ENCODE measurements at regions not wholly inside any gene's neighbourhood (a gene's known extent, or its start where the extent isn't known, plus 50 kb on each side); places are given as distances from the start of the nearest gene placed in this dataset.
"Not testable (repeated sequence)": the region's sequence is repeated elsewhere in the genome, so short reads cannot be mapped to it uniquely, and the experiment has no call there.

GRCh38 chr13:23947893-23948292 lies 50.6 kb upstream of the C1QTNF9B start:
- in situ Hi-C loops (cut with HindIII; ENCODE audit: low sequenced_read_pairs), result no loop called here

- in situ Hi-C loops (cut with HindIII; ENCODE audit: low sequenced_read_pairs), result no loop called here
These were observed 51.9 kb upstream of the C1QTNF9B start for GRCh38 chr13:23949200-23949599.

GRCh38 chr13:23949736-23950135 lies 52.4 kb upstream of the C1QTNF9B start:
- in situ Hi-C loops (cut with HindIII; ENCODE audit: low sequenced_read_pairs), result no loop called here

- in situ Hi-C loops (cut with HindIII; ENCODE audit: low sequenced_read_pairs), result no loop called here
These were observed 53.6 kb upstream of the C1QTNF9B start for GRCh38 chr13:23950736-23951510.

GRCh38 chr13:23952796-23953195 lies 55.5 kb upstream of the C1QTNF9B start:
- in situ Hi-C loops (cut with HindIII; ENCODE audit: low sequenced_read_pairs), result no loop called here

GRCh38 chr13:23953860-23954512 lies 56.7 kb upstream of the C1QTNF9B start:
- in situ Hi-C loops (cut with HindIII; ENCODE audit: low sequenced_read_pairs), result no loop called here

- in situ Hi-C loops (cut with HindIII; ENCODE audit: low sequenced_read_pairs), result no loop called here
These were observed 57.8 kb upstream of the C1QTNF9B start for GRCh38 chr13:23955064-23955463.

GRCh38 chr13:23956106-23956505 lies 58.8 kb upstream of the C1QTNF9B start:
- in situ Hi-C loops (cut with HindIII; ENCODE audit: low sequenced_read_pairs), result no loop called here

GRCh38 chr13:23957981-23958380 lies 60.7 kb upstream of the C1QTNF9B start:
- in situ Hi-C loops (cut with HindIII; ENCODE audit: low sequenced_read_pairs), result no loop called here

GRCh38 chr13:23959231-23959862 lies 62.0 kb upstream of the C1QTNF9B start:
- in situ Hi-C loops (cut with HindIII; ENCODE audit: low sequenced_read_pairs), result no loop called here

GRCh38 chr13:23960566-23961156 lies 63.4 kb upstream of the C1QTNF9B start:
- in situ Hi-C loops (cut with HindIII; ENCODE audit: low sequenced_read_pairs), result no loop called here

- in situ Hi-C loops (cut with HindIII; ENCODE audit: low sequenced_read_pairs), result no loop called here
These were observed 66.1 kb upstream of the C1QTNF9B start for GRCh38 chr13:23963184-23963931.

GRCh38 chr13:23963947-23964346 lies 66.6 kb upstream of the C1QTNF9B start:
- in situ Hi-C loops (cut with HindIII; ENCODE audit: low sequenced_read_pairs), result no loop called here

- in situ Hi-C loops (cut with HindIII; ENCODE audit: low sequenced_read_pairs), result no loop called here
These were observed 68.0 kb upstream of the C1QTNF9B start for GRCh38 chr13:23965346-23965745.

- in situ Hi-C loops (cut with HindIII; ENCODE audit: low sequenced_read_pairs), result no loop called here
These were observed 69.0 kb upstream of the C1QTNF9B start for GRCh38 chr13:23966221-23966690.

GRCh38 chr13:23966691-23967615 lies 69.7 kb upstream of the C1QTNF9B start:
- in situ Hi-C loops (cut with HindIII; ENCODE audit: low sequenced_read_pairs), result no loop called here

GRCh38 chr13:23967792-23968191 lies 70.5 kb upstream of the C1QTNF9B start:
- in situ Hi-C loops (cut with HindIII; ENCODE audit: low sequenced_read_pairs), result not testable (repeated sequence)

GRCh38 chr13:23969647-23970046 lies 72.3 kb upstream of the C1QTNF9B start:
- in situ Hi-C loops (cut with HindIII; ENCODE audit: low sequenced_read_pairs), result no loop called here

GRCh38 chr13:23979361-23980159 lies 82.3 kb upstream of the C1QTNF9B start:
- in situ Hi-C loops (cut with HindIII; ENCODE audit: low sequenced_read_pairs), result no loop called here
